NCI-H1436 treated with DMSO at 0.1 percent for 48 hours (cell line): ENCODE measurements at regions not wholly inside any gene's neighbourhood (a gene's known extent, or its start where the extent isn't known, plus 50 kb on each side); places are given as distances from the start of the nearest gene placed in this dataset.
"Not testable (repeated sequence)": the region's sequence is repeated elsewhere in the genome, so short reads cannot be mapped to it uniquely, and the experiment has no call there.

Experiments used
- DNase-seq: peaks from one replicate; lab custom pipeline; 2025; lab: John Stamatoyannopoulos, UW

DNA sequence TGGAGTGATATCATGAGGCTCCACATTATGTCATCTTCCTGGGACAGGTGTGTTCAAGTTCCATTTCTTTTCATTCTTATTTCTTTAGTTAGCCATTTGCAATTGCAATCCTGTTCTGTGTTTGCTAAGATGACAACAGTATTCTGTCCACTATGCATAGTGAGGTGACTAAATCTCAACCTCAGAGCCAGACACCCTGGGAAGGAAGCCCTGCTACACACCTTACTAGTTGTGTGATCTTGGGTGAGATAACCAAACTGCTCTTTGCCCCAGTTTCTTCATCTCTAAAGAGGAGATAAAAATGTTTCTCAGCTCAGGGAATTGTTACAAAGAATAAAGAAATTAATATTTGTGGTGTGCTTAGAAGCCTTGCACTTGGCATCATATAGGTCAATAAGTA lies 215.1 kb upstream of the RPS23 start:
- no peak for DNase-seq

DNA sequence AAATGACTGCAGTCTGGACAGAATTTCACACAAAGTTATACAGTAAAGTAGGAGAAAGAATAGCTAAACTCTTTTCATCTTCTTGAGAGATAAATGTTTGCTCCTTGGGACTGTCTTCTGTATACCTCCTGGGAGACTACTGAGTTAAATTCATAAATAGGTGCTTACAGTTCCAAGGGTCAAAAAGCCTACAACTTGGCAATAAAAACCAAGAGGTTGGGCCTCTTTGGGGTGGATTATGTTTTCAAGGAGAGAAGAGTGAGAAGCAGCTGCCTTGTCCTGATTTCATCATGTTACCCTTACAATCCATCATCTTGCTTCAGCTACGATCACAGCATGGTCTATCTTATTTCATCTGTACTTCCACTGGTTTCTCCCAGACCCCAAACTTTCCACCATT lies 213.2 kb upstream of the RPS23 start:
- DNase-seq, result no peak

- no peak for DNase-seq
Measured at GRCh38 chr5:82489683-82490082, 211.5 kb upstream of the RPS23 start.

DNA sequence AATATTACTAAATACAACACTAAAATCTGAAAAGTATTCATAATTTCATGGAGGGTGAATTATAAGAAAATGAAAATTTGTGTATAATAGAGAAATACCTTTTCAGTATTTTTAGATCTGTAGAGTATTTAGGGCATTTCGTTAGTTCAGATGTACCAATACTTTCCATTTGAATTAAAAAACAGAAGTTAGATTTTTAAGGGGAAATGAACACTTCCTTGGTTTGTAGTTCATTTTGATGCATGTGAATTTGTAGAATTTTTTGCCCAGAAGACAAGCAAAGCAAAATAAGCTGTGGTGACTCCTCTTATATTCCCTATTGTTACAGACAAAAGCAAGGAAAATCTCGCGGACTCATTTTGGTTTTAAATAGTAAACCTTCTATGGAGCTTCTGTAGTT lies 209.0 kb upstream of the RPS23 start:
- DNase-seq, result no peak

DNA sequence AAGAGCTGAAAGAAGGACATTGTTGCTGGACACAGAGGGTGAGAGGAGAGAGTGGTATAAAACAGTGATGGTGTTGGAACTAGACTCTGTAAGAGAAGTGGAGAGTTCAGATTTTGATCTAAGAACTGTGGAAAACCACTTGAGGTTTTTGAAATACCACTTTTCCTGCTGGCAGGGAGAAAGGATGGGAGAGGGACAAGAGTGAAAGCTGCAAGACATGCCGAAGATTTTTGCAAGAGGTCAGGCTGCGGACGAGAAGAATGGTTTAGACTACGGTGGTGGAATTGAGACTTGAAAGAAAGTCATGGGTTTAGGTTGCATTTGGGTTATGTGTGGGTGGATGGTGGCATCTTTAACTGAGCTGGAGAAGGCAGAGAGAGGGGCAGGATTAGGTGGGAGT lies 202.2 kb upstream of the RPS23 start:
- DNase-seq, result no peak

GRCh38 chr5:82476155-82476554 lies 198.0 kb upstream of the RPS23 start:
- no peak for DNase-seq

DNA sequence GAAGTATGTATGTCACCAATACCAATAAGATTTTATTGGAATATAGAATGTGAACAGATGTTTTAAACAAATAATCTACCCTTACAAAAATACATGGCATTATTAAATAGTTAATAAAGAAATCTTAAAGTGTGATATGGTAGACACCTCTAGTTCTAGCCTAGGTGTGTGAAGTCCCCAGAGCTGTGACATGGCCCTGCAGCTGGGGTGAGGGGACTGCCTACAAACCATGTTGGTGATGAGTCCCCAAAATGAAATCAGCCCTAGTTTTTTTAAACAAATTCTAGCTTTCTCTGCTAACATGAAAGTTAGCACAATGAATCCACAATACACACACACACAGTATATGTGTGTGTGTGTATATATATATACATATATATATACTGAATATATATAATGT lies 195.1 kb upstream of the RPS23 start:
- no peak for DNase-seq

DNA sequence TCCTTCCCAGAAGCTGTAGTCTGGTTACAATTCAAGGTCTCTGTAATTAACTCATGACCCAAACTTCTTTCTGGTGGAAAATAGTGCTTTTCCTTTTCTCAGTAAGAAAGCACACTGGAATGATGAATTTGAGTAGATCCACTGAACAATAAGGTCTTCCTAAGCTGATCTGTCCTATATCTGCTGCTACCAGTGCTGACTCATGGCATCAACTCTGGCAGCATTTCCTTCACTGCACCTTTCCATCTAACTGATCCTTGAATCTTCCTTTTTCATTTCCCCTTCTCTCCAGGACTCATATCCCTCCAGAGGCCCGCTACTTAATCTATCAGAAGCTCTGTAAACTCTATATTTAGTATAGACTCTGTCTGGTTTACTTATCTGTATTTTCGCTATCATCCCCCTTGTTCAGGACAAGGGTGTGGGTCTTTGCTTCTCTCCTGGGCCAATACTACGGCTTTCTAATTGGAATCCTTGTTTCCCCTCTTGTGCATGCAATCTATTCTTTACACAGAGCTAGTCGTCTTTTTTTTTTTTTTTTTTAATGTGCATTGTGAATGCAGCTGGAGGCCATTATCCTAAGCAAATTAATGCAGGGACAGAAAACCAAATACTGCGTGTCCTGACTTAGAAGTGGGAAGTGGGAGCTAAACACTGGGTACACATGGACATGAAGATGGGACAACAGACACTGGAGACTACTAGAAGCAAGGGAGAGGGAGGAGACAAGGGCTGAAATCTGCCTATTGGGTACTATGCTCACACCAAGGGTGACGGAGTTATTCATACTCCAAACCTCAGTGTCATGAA lies 192.2 kb upstream of the RPS23 start:
- DNase-seq, result no peak

- DNase-seq, result no peak
Measured at GRCh38 chr5:82466986-82467561, 188.9 kb upstream of the RPS23 start.

DNA sequence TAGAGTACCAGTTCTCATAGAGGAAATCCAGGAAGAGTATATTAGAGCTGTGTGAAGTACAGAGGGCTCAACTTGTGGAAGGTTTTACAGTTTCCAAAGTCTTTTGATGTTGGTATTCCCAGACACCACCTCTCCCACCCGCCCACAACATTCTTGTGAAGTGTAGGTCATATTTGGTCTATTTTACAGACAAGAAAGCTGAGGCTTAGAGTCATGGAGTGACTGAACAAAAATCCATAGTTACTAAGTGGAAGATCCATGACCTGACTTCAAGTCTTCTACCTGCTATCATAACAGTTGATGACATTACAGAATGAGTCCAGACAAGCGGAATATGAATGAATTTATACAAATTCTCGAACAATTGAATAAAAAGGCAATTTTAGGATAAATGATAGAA lies 187.1 kb upstream of the RPS23 start:
- DNase-seq, result no peak

DNA sequence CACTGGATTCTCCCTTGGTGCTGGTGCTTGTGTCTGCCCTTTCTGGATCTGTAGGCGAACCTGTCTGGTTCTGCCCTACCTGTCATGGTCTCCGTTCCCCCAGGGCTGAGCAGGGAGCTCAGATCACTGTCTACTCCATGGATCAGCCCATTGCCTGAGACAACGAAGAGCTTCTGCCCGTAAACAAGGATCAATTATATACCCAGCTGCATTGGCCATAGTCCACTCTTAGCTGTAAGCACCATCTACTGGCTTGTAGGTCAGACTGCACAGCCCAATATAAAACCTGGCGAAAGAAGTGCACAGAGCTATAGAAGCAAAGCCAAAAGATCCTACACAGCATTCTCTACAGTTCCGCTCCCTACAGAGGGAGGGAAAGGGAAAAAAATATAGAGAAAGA lies 181.5 kb upstream of the RPS23 start:
- DNase-seq, result no peak

- DNase-seq, result not testable (repeated sequence)
Measured at GRCh38 chr5:82455317-82455716, 177.2 kb upstream of the RPS23 start.

GRCh38 chr5:82448374-82448773 lies 170.2 kb upstream of the RPS23 start:
- no peak for DNase-seq

- no peak for DNase-seq
Measured at GRCh38 chr5:82447913-82448312, 169.8 kb upstream of the RPS23 start.

GRCh38 chr5:82446809-82447208 lies 168.7 kb upstream of the RPS23 start:
- DNase-seq, result no peak

- DNase-seq, result no peak
Measured at GRCh38 chr5:82445726-82446335, 167.7 kb upstream of the RPS23 start.

- DNase-seq, result no peak
Measured at GRCh38 chr5:82439750-82440445, 161.7 kb upstream of the RPS23 start.

- not testable (repeated sequence) for DNase-seq
Measured at GRCh38 chr5:82437565-82437964, 159.4 kb upstream of the RPS23 start.

- DNase-seq, result no peak
Measured at GRCh38 chr5:82436291-82436690, 158.1 kb upstream of the RPS23 start.

GRCh38 chr5:82434696-82435660 lies 156.8 kb upstream of the RPS23 start:
- DNase-seq, result not testable (repeated sequence)

DNA sequence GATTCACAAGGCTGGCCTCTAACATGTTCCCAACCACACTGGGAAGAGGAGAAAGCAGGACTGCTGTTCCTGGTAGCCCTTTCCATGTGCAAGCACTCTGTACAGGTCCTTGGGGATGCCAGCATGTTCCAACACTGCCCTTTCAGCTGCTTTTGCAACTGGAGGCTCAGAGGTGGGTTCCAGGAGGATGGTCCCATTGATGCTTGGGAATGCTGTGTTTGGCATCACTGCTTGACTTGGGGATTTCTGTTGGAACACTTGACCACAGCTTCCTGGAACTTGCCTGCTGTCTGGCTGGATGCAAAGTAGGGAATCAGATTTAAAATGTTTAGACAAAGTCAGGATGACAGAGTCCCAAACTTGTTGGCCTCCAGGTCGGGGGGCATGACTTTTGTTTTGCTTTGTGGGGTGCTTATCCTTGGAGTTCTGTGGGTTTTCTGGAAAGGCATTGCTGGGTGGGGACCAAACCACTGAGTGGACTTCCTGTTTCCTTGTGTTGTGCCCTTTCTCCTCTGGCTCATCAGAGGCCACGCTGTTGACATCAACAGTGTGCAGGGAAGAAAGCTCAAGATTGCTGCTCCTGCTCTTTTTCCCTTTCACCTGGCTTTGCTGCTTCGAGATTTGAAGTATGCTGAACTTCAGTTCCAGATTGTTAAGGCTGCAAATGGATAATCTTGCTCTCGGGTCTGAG lies 148.5 kb upstream of the RPS23 start:
- DNase-seq, result no peak
